Ovary (tissue), 7 donors: ENCODE measurements at regions not wholly inside any gene's neighbourhood (a gene's known extent, or its start where the extent isn't known, plus 50 kb on each side); places are given as distances from the start of the nearest gene placed in this dataset.

Experiments used
- DNase-seq, 5 donors: peaks; one replicate each; pipeline ENCODE4 v3.0.0-alpha.2; 2019 to 2020
- H3K27ac ChIP-seq, 2 donors: fragments of 200-600 bp; one replicate each; pipeline versions ENCODE4 v1.5.1 to v1.8.0; 2019 to 2022
- H3K27me3 ChIP-seq: fragments of 200-600 bp; one replicate; pipeline ENCODE4 v1.8.0; 2022
- H3K36me3 ChIP-seq: fragments of 200-600 bp; sonication (generic); one replicate; pipeline ENCODE4 v1.5.1; 2019
- H3K4me1 ChIP-seq: one replicate; pipeline ENCODE4 v1.8.1; 2013; ENCODE audit warnings: mild to moderate bottlenecking, moderate library complexity; ENCODE audit not compliant: insufficient read depth
- H3K4me3 ChIP-seq: fragments of 200-600 bp; sonication (generic); one replicate; pipeline ENCODE4 v1.5.1; 2017
- H3K9me3 ChIP-seq, 2 donors: fragments of 200-600 bp in 1 of 2; sonication (generic) in 1 of 2; one replicate each; pipeline versions ENCODE4 v1.5.1 to v1.8.1; 2013 to 2019; ENCODE audit warnings: mild to moderate bottlenecking in 1 of 2, moderate library complexity in 1 of 2
- EP300 ChIP-seq: sonication (generic); formaldehyde crosslinking; IDR thresholded peaks from one replicate; pipeline ENCODE4 v1.6.1; 2017; ENCODE audit warnings: antibody characterized with exemption
- POLR2A ChIP-seq: fragments of 450-650 bp; IDR thresholded peaks from one replicate; pipeline ENCODE4 v1.6.1; 2017; ENCODE audit warnings: antibody characterized with exemption, mild to moderate bottlenecking, moderate library complexity
- WGBS, 3 donors: extraction: QIAGEN DNeasy Blood & Tissue Kit in 1 of 3; methylation state at CpG; one replicate each; pipeline versions ENCODE4 v1.1.5 to v1.1.7; 2013 to 2017; 5-methylcytosine and 5-hydroxymethylcytosine counted together
- intact Hi-C, 4 donors: fragments of 100-400 bp; cut with DNase I; formaldehyde crosslinking; loops; one replicate each; pipeline versions ENCODE4 v1.11.0 to v1.15.1; 2022 to 2023
- TF ChIP-seq, protein P1 (sequence below), 3 donors: fragments of 450-650 bp in 2 of 3; fragments of 200-600 bp in 1 of 3; IDR thresholded peaks; one replicate each; pipeline versions ENCODE4 v1.5.1 to v1.8.0; 2016 to 2022; ENCODE audit warnings: antibody characterized with exemption in 3 of 3, mild to moderate bottlenecking in 1 of 3
- donor health status: DM: no; HTN: no; CAD: no; lungs with moderate emphysema.
- donor health status: DM: no; HTN: no; CAD: no.
- donor health status: Bipolar disorder and iron deficiency.
- donor health status: DM: no; HTN: no; CAD: no.
- donor health status: DM: yes; HTN: yes; CAD: no.

DNA sequence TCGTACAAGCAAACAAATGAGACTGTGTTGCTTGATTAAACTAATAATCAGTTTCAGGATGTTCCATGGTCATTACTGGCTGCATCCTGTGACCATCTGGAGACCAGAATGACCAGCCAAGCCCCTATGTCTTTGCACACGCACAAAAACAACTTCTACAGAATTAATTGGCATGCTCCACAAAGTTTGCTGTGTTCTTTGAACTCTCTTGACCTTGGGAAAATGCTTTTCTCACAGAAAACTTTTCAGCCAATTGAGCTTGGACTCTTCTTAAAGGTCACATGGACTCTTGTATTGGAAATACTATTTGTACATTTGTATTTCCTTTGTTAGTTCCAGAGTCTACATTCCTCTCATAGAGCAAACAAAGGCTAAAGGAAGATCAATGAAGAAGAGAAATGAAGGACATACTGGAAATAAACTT lies 147.8 kb downstream of the ARRDC3 start:
- 6 to 14% (median 11%) methylated on average over 2 of the region's 2 CpGs for WGBS, 3 donors
- no peak overlapping the region for H3K27ac ChIP-seq
- H3K27me3 ChIP-seq: no peaks in the 10 kb centered on the region

DNA sequence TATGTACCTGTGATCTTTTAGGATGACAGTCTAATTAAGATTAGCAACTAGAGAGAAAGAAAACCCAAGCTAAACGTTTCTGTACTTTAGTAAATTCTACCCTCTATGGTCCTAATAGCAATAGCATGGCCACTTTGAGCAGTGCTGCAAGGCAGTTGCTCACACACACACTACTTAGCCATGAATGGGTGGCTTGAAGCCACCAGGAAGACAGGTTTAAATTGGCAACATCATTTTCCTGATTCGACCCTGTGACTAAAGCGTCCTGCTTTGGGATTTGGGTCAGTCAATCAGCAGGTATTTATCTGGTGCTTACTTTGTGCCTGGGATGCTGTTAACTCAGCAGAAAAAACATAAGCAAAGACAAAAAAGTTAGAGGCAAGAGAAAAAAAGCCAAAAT lies 150.6 kb downstream of the ARRDC3 start:
- 10 to 38% (median 24%) methylated on average over 3 of the region's 3 CpGs for WGBS, 3 donors
- Histone ChIP-seq H3K27ac (no peak overlapping the region), H3K4me3 (no peak overlapping the region)

More for the DNA sequence above, 147.8 kb downstream of the ARRDC3 start:
- TF ChIP-seq EP300 (no peak), POLR2A (no peak)
- TF ChIP-seq, protein P1, sequence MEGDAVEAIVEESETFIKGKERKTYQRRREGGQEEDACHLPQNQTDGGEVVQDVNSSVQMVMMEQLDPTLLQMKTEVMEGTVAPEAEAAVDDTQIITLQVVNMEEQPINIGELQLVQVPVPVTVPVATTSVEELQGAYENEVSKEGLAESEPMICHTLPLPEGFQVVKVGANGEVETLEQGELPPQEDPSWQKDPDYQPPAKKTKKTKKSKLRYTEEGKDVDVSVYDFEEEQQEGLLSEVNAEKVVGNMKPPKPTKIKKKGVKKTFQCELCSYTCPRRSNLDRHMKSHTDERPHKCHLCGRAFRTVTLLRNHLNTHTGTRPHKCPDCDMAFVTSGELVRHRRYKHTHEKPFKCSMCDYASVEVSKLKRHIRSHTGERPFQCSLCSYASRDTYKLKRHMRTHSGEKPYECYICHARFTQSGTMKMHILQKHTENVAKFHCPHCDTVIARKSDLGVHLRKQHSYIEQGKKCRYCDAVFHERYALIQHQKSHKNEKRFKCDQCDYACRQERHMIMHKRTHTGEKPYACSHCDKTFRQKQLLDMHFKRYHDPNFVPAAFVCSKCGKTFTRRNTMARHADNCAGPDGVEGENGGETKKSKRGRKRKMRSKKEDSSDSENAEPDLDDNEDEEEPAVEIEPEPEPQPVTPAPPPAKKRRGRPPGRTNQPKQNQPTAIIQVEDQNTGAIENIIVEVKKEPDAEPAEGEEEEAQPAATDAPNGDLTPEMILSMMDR (IDR thresholded peaks at IDR 0.05): no peak
- no peaks in the 10 kb centered on the region for H3K36me3 ChIP-seq
- H3K4me1 ChIP-seq: peaks cover 6% of the 10 kb centered on the region
- peak in 1 of 5 donors; percentile 11 for DNase-seq
- intact Hi-C loops: no loop called here
- no peaks in the 10 kb centered on the region for H3K9me3 ChIP-seq
- H3K4me3 ChIP-seq: no peak overlapping the region

DNA sequence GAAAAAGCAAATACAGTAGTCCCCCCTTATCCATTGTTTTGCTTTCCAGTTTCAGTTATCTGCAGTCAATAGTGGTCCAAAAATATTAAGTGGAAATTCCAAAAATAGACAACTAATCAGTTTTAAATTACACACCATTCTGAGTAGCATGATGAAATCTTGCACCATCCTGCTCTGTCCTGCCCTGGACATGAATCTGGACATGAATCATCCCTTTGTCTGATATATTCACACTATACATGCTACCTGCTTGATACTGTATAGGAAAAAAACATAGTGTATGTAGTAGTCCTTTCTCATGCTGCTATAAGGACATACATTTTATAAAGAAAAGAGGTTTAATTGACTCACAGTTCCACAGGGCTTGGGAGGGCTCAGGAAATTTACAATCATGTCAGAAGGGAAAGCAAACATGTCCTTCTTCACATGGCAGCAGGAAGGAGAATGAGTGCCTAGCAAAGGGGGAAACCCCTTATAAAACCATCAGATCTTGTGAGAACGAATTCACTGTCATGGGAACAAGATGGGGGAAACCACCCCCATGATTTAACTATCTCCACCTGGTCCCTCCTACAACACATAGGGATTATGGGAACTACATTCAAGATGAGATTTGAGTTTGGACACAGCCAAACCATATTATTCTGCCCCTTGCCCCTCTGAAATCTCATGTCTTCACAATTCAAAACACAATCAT lies 153.9 kb downstream of the ARRDC3 start:
- no peaks in the 10 kb centered on the region for H3K9me3 ChIP-seq
- intact Hi-C loops: no loop called here
- H3K27me3 ChIP-seq: no peaks in the 10 kb centered on the region
- peaks cover 2% of the 10 kb centered on the region for H3K4me1 ChIP-seq
- no peak overlapping the region for H3K27ac ChIP-seq
- DNase-seq: no peak
- WGBS, 3 donors: 86 to 92% (median 92%) methylated on average over 1 of the region's 1 CpG
- H3K36me3 ChIP-seq: no peaks in the 10 kb centered on the region
- no peak for TF ChIP-seq POLR2A
- TF ChIP-seq, protein P1 (IDR thresholded peaks at IDR 0.05): no peak
- no peak for TF ChIP-seq EP300
- no peak overlapping the region for H3K4me3 ChIP-seq

More for the DNA sequence above, 150.6 kb downstream of the ARRDC3 start:
- Histone ChIP-seq H3K4me1 (peaks cover 6% of the 10 kb centered on the region), H3K36me3 (no peaks in the 10 kb centered on the region), H3K9me3 (no peaks in the 10 kb centered on the region), H3K27me3 (no peaks in the 10 kb centered on the region)
- no peak for TF ChIP-seq EP300
- TF ChIP-seq, protein P1 (IDR thresholded peaks at IDR 0.05): no peak
- TF ChIP-seq POLR2A: no peak
- DNase-seq: no peak
- intact Hi-C loops: no loop called here

- Histone ChIP-seq H3K4me1 (peaks cover 2% of the 10 kb centered on the region), H3K36me3 (no peaks in the 10 kb centered on the region), H3K27ac (no peak overlapping the region), H3K27me3 (no peaks in the 10 kb centered on the region), H3K4me3 (no peak overlapping the region), H3K9me3 (no peaks in the 10 kb centered on the region)
- WGBS, 3 donors: 89 to 100% (median 96%) methylated on average over 1 of the region's 1 CpG
- TF ChIP-seq POLR2A: no peak
- TF ChIP-seq EP300: no peak
- TF ChIP-seq, protein P1 (IDR thresholded peaks at IDR 0.05): no peak
- intact Hi-C loops: no loop called here
- no peak for DNase-seq
These were observed 154.9 kb downstream of the ARRDC3 start for GRCh38 chr5:91228188-91228587.
